WTC11 (cell line): ENCODE measurements at regions not wholly inside any gene's neighbourhood (a gene's known extent, or its start where the extent isn't known, plus 50 kb on each side); places are given as distances from the start of the nearest gene placed in this dataset.

Source experiments
- ATAC-seq: fragments of 200-7000 bp; cut with Tn5 transposase; 2 replicates; pipeline ENCODE4 v1.10.0; 2021; ENCODE audit warnings: mild to moderate bottlenecking, moderate library complexity
- CTCF ChIA-PET: fragments of 300-600 bp; sonication (Branson Sonifier 250); formaldehyde crosslinking; loops from one replicate; lab custom pipeline; 2021; ENCODE audit warnings: antibody characterized with exemption; lab: Charles Lee
- POLR2A ChIA-PET: fragments of 350-600 bp; sonication (Branson Sonifier 250); formaldehyde crosslinking; loops from one replicate; lab custom pipeline; 2021; ENCODE audit warnings: antibody characterized with exemption; lab: Charles Lee
- DNase-seq: peaks from one replicate; pipeline ENCODE4 v3.0.0; 2021; ENCODE audit warnings: low spot score
- H3K27ac Mint-ChIP-seq: 2 replicates; pipeline ENCODE4 v1.8.0; 2021; ENCODE audit warnings: mixed read lengths
- H3K27me3 Mint-ChIP-seq: 2 replicates; pipeline ENCODE4 v1.8.0; 2021; ENCODE audit warnings: low read depth, mild to moderate bottlenecking, moderate library complexity, mixed read lengths
- H3K36me3 Mint-ChIP-seq: 2 replicates; pipeline ENCODE4 v1.8.0; 2021; ENCODE audit warnings: mixed read lengths
- H3K4me1 Mint-ChIP-seq: 2 replicates; pipeline ENCODE4 v1.8.0; 2022; ENCODE audit warnings: mixed read lengths
- H3K4me3 Mint-ChIP-seq: 2 replicates; pipeline ENCODE4 v1.8.0; 2021; ENCODE audit warnings: mild to moderate bottlenecking, moderate library complexity, mixed read lengths
- H3K9me3 Mint-ChIP-seq: 2 replicates; pipeline ENCODE4 v1.8.0; 2021; ENCODE audit warnings: mixed read lengths
- ATF1 ChIP-seq: sonication (generic); formaldehyde crosslinking; IDR thresholded peaks from 2 replicates; pipeline ENCODE4 v1.8.1; 2023; ENCODE audit warnings: mild to moderate bottlenecking, moderate library complexity, missing genetic modification reagents
- CBFB ChIP-seq: sonication (generic); formaldehyde crosslinking; IDR thresholded peaks from 2 replicates; pipeline ENCODE4 v1.8.1; 2022; ENCODE audit warnings: mild to moderate bottlenecking, low read depth, missing genetic modification reagents
- CREM ChIP-seq: sonication (generic); formaldehyde crosslinking; IDR thresholded peaks from 2 replicates; pipeline ENCODE4 v1.8.1; 2022; ENCODE audit warnings: mild to moderate bottlenecking, missing genetic modification reagents, moderate library complexity
- FOXK1 ChIP-seq: sonication (generic); formaldehyde crosslinking; IDR thresholded peaks from 2 replicates; pipeline ENCODE4 v1.8.0; 2022; ENCODE audit warnings: mild to moderate bottlenecking, moderate library complexity, missing genetic modification reagents
- GTF2I ChIP-seq: fragments of 250-450 bp; sonication (Bioruptor Pico); conservative IDR thresholded peaks from 2 replicates; pipeline ENCODE4 v1.4.0; 2021; ENCODE audit warnings: mild to moderate bottlenecking
- JAZF1 ChIP-seq: fragments of 250-450 bp; sonication (Bioruptor Pico); IDR thresholded peaks from 2 replicates; pipeline ENCODE4 v1.9.0; 2021; ENCODE audit warnings: moderate library complexity, mild to moderate bottlenecking, inconsistent platforms
- JUN ChIP-seq: sonication (generic); formaldehyde crosslinking; IDR thresholded peaks from 2 replicates; pipeline ENCODE4 v1.8.0; 2023; ENCODE audit warnings: mild to moderate bottlenecking, missing genetic modification reagents
- MYBL2 ChIP-seq: sonication (generic); formaldehyde crosslinking; IDR thresholded peaks from 2 replicates; pipeline ENCODE4 v1.8.1; 2023; ENCODE audit warnings: mild to moderate bottlenecking, moderate library complexity, missing genetic modification reagents
- SMAD4 ChIP-seq: sonication (generic); formaldehyde crosslinking; IDR thresholded peaks from 2 replicates; pipeline ENCODE4 v1.8.0; 2022; ENCODE audit warnings: mild to moderate bottlenecking, missing genetic modification reagents
- SOX15 ChIP-seq: fragments of 250-450 bp; sonication (Bioruptor Pico); IDR thresholded peaks from 2 replicates; pipeline ENCODE4 v1.9.0; 2021; ENCODE audit warnings: mild to moderate bottlenecking
- TCF7 ChIP-seq: sonication (generic); formaldehyde crosslinking; IDR thresholded peaks from 2 replicates; pipeline ENCODE4 v1.8.0; 2022; ENCODE audit warnings: mild to moderate bottlenecking, low read depth, missing genetic modification reagents, moderate library complexity
- TP53 ChIP-seq: sonication (generic); formaldehyde crosslinking; IDR thresholded peaks from 2 replicates; pipeline ENCODE4 v1.8.1; 2023; ENCODE audit warnings: mild to moderate bottlenecking, missing genetic modification reagents
- ZNF121 ChIP-seq: sonication (generic); formaldehyde crosslinking; IDR thresholded peaks from 2 replicates; pipeline ENCODE4 v1.8.0; 2023; ENCODE audit warnings: missing genetic modification reagents
- ZNF396 ChIP-seq: fragments of 250-450 bp; sonication (Bioruptor Pico); IDR thresholded peaks from 2 replicates; pipeline ENCODE4 v1.8.0; 2021; ENCODE audit warnings: mild to moderate bottlenecking, moderate library complexity, borderline replicate concordance
- ZNF416 ChIP-seq: fragments of 250-450 bp; sonication (Bioruptor Pico); IDR thresholded peaks from 2 replicates; pipeline ENCODE4 v1.9.0; 2021; ENCODE audit warnings: mild to moderate bottlenecking, inconsistent platforms
- ZNF671 ChIP-seq: fragments of 250-450 bp; sonication (Bioruptor Pico); IDR thresholded peaks from 2 replicates; pipeline ENCODE4 v1.8.0; 2021; ENCODE audit warnings: mild to moderate bottlenecking
- TF ChIP-seq, protein P1 (sequence below): sonication (generic); formaldehyde crosslinking; IDR thresholded peaks from 2 replicates; pipeline ENCODE4 v1.8.1; 2022; ENCODE audit warnings: low read depth, missing genetic modification reagents, borderline replicate concordance
- TF ChIP-seq, protein P2 (sequence below): fragments of 250-450 bp; sonication (Bioruptor Pico); conservative IDR thresholded peaks from 2 replicates; pipeline ENCODE4 v1.9.0; 2021; ENCODE audit warnings: mild to moderate bottlenecking
- TF ChIP-seq, protein P3 (sequence below): fragments of 250-450 bp; sonication (Bioruptor Pico); IDR thresholded peaks from 2 replicates; pipeline ENCODE4 v1.9.0; 2021; ENCODE audit warnings: moderate library complexity, mild to moderate bottlenecking, inconsistent platforms, borderline replicate concordance
- TF ChIP-seq, protein P4 (sequence below): fragments of 250-450 bp; sonication (Bioruptor Pico); IDR thresholded peaks from 2 replicates; pipeline ENCODE4 v1.9.0; 2021; ENCODE audit warnings: mild to moderate bottlenecking, borderline replicate concordance

DNA sequence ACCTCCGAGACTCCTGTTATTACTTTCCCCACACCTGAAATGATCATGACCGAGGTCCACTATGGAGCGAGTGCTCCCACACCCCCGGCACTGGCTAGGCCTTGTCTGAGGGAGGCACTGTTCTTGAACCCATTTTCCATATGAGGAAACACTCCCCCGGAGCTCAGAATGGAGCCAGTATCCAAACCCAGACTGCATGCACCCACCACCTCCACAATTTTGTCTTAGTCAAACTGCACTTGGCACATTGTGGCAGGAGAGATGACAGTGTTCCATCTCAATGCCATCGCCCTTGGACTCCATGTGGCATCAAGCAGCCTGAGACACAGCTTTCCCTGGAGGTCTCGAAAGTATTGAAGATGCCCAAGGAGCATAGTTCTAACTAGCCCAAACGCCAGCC lies 154.1 kb downstream of the NUP210 start:
- Mint-ChIP-seq H3K4me3 (no peak overlapping the region), H3K36me3 (peaks cover 8% of the 10 kb centered on the region), H3K27ac (no peak overlapping the region; the same call in 1 of the 2 replicates), H3K9me3 (peaks cover 18% of the 10 kb centered on the region; the same call in 1 of the 2 replicates), H3K4me1 (peaks cover 21% of the 10 kb centered on the region), H3K27me3 (no peaks in the 10 kb centered on the region)
- no peak for DNase-seq
- ChIA-PET POLR2A (interaction anchor here (0.6 to 0.7 kb wide), 4 partner anchors 15 to 262 kb away, joined by 3 to 5 read pairs (median 4); no protein-coding TSS in a partner anchor), CTCF (interaction anchor here (0.6 to 1.1 kb wide), 2 partner anchors 198 to 382 kb away, joined by 3 read pairs; no protein-coding TSS in a partner anchor)
- no peak for ATAC-seq
- no peak for TF ChIP-seq ZNF396 (CRISPR knock-in tag)

DNA sequence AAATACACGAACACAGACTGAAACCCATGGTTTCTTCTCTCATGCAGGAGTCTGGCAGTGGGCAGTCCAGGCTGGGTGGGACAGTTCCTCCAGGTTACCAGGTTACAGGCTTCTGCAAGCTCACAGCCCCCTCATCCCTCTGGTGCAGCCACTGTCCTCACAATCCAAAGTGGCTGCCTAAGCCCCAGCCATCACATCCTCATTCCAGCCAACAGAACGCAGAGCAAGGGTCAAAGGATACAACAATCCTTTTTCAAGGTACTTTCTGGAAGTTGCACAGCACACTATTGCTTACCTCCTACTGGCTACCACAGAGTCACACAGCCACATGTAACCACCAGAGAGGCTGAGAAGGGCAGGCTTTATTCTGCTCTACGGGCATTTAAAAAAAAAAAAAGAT lies 154.6 kb downstream of the NUP210 start:
- CTCF ChIA-PET, result interaction anchor here (0.6 to 1.1 kb wide), 2 partner anchors 198 to 382 kb away, joined by 3 read pairs; no protein-coding TSS in a partner anchor
- Mint-ChIP-seq H3K36me3 (peaks cover 8% of the 10 kb centered on the region), H3K4me1 (peaks cover 24% of the 10 kb centered on the region), H3K4me3 (no peak overlapping the region), H3K27ac (no peak overlapping the region), H3K9me3 (peaks cover 13% of the 10 kb centered on the region; the same call in 1 of the 2 replicates), H3K27me3 (no peaks in the 10 kb centered on the region)
- ATAC-seq (no peak), DNase-seq (no peak)
- POLR2A ChIA-PET, result interaction anchor here (0.7 kb wide), 1 partner anchor 152 kb away, joined by 5 read pairs; no protein-coding TSS in a partner anchor
- TF ChIP-seq GTF2I (CRISPR knock-in tag) (peak; percentile 79), ZNF671 (CRISPR knock-in tag) (no peak)

DNA sequence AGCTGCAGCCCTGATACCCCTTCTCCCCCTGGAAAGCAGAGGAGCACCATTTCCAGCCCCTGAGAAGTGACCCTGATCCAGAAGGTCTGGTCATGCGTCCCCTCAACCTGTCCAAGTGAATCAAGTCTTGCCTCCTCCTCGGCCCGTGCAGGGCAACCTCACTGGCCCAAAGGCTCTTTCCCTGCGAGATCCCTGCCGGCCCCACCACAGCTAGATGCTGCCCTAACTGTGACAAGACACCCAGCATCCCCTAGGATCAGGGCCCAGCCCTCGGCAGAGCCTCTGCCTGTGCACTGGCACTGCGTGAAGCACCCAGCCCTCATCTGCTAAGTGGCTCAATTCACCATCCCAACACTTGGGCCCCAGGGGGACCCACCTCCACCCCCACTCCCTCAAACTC lies 155.1 kb downstream of the NUP210 start:
- POLR2A ChIA-PET, result no interaction called here
- Mint-ChIP-seq H3K4me1 (peaks cover 24% of the 10 kb centered on the region), H3K4me3 (no peak overlapping the region), H3K36me3 (peaks cover 7% of the 10 kb centered on the region), H3K27ac (0 out of 2 replicates have a peak overlapping the region, but pooled peaks have one; percentile 4), H3K27me3 (no peaks in the 10 kb centered on the region), H3K9me3 (peaks cover 9% of the 10 kb centered on the region; the same call in 1 of the 2 replicates)
- no peak for DNase-seq
- no peak for TF ChIP-seq SOX15
- TF ChIP-seq, protein P1, sequence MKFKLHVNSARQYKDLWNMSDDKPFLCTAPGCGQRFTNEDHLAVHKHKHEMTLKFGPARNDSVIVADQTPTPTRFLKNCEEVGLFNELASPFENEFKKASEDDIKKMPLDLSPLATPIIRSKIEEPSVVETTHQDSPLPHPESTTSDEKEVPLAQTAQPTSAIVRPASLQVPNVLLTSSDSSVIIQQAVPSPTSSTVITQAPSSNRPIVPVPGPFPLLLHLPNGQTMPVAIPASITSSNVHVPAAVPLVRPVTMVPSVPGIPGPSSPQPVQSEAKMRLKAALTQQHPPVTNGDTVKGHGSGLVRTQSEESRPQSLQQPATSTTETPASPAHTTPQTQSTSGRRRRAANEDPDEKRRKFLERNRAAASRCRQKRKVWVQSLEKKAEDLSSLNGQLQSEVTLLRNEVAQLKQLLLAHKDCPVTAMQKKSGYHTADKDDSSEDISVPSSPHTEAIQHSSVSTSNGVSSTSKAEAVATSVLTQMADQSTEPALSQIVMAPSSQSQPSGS (CRISPR knock-in tag), result no peak
- TF ChIP-seq ZNF416, result no peak
- TF ChIP-seq, protein P2, sequence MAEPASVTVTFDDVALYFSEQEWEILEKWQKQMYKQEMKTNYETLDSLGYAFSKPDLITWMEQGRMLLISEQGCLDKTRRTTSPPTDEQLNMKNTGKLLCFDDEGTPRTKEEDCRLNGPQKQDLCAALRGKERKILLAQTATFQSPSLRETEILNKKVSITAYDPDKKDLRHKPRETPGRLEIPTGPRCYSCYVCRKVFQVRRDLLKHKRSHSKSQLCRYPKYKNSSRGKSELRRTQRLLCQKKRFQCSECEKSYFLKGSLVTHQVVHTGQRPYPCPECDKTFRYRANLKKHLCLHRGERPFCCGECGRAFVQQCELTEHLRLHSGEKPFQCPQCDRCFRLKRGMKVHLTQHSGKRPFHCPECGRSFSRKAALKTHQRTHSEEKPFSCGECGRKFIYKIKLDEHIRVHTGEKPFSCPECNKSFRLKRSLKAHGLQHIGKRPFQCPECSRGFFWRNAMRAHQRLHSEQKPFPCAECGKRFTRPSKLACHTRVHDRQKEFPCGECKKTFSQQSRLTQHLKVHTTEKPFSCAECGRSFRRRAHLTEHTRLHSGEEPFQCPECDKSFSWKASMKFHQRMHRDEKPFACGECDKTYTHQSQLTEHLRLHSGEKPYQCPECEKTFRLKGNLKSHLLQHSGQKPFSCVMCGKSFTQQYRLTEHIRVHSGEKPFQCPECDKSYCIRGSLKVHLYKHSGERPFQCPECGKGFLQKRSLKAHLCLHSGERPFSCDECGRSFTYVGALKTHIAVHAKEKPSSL (CRISPR knock-in tag), result no peak
- TF ChIP-seq, all 79 proteins: peak for 0
- CTCF ChIA-PET, result no interaction called here
- ATAC-seq, result no peak

DNA sequence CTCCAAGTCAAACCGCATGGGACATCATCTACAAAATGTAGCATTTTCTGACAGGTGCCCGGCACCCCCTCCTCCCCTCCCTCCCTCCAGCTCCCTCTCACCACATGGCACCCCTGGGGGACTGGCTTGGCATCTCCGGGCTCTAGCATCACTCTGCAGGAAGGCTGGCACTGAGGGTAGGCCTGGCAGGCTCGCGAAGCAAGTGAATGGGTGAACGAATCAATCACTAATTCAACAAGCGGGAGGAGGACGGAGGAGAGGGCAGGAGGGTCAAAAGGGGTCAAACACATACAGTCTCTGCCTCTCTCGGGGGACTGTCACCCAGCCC lies 155.7 kb downstream of the NUP210 start:
- H3K27me3 Mint-ChIP-seq, result no peaks in the 10 kb centered on the region
- H3K9me3 Mint-ChIP-seq, result peaks cover 6% of the 10 kb centered on the region; the same call in 1 of the 2 replicates
- POLR2A ChIA-PET, result no interaction called here
- no peak for DNase-seq
- H3K4me3 Mint-ChIP-seq, result no peak overlapping the region
- peaks cover 24% of the 10 kb centered on the region for H3K4me1 Mint-ChIP-seq
- CTCF ChIA-PET, result no interaction called here
- 0 out of 2 replicates have a peak, but pooled peaks cover 1% of the 10 kb centered on the region for H3K36me3 Mint-ChIP-seq
- no peak overlapping the region for H3K27ac Mint-ChIP-seq
- no peak for ATAC-seq
- TF ChIP-seq MYBL2 (no peak), ZNF121 (CRISPR knock-in tag) (no peak), FOXK1 (CRISPR knock-in tag) (no peak), ATF1 (CRISPR knock-in tag) (no peak), JUN (CRISPR knock-in tag) (no peak), CREM (CRISPR knock-in tag) (no peak), TP53 (CRISPR knock-in tag) (no peak), JAZF1 (CRISPR knock-in tag) (no peak), CBFB (no peak), TCF7 (CRISPR knock-in tag) (no peak), SMAD4 (no peak)
- TF ChIP-seq, protein P3, sequence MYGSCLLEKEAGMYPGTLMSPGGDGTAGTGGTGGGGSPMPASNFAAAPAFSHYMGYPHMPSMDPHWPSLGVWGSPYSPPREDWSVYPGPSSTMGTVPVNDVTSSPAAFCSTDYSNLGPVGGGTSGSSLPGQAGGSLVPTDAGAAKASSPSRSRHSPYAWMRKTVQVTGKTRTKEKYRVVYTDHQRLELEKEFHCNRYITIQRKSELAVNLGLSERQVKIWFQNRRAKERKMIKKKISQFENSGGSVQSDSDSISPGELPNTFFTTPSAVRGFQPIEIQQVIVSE (CRISPR knock-in tag), result no peak
- TF ChIP-seq, protein P1 (CRISPR knock-in tag), result no peak
- TF ChIP-seq, protein P4, sequence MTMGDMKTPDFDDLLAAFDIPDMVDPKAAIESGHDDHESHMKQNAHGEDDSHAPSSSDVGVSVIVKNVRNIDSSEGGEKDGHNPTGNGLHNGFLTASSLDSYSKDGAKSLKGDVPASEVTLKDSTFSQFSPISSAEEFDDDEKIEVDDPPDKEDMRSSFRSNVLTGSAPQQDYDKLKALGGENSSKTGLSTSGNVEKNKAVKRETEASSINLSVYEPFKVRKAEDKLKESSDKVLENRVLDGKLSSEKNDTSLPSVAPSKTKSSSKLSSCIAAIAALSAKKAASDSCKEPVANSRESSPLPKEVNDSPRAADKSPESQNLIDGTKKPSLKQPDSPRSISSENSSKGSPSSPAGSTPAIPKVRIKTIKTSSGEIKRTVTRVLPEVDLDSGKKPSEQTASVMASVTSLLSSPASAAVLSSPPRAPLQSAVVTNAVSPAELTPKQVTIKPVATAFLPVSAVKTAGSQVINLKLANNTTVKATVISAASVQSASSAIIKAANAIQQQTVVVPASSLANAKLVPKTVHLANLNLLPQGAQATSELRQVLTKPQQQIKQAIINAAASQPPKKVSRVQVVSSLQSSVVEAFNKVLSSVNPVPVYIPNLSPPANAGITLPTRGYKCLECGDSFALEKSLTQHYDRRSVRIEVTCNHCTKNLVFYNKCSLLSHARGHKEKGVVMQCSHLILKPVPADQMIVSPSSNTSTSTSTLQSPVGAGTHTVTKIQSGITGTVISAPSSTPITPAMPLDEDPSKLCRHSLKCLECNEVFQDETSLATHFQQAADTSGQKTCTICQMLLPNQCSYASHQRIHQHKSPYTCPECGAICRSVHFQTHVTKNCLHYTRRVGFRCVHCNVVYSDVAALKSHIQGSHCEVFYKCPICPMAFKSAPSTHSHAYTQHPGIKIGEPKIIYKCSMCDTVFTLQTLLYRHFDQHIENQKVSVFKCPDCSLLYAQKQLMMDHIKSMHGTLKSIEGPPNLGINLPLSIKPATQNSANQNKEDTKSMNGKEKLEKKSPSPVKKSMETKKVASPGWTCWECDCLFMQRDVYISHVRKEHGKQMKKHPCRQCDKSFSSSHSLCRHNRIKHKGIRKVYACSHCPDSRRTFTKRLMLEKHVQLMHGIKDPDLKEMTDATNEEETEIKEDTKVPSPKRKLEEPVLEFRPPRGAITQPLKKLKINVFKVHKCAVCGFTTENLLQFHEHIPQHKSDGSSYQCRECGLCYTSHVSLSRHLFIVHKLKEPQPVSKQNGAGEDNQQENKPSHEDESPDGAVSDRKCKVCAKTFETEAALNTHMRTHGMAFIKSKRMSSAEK (CRISPR knock-in tag), result no peak
